ENCODE measurements at regions not wholly inside any gene's neighbourhood (a gene's known extent, or its start where the extent isn't known, plus 50 kb on each side); places are given as distances from the start of the nearest gene placed in this dataset.

DNA sequence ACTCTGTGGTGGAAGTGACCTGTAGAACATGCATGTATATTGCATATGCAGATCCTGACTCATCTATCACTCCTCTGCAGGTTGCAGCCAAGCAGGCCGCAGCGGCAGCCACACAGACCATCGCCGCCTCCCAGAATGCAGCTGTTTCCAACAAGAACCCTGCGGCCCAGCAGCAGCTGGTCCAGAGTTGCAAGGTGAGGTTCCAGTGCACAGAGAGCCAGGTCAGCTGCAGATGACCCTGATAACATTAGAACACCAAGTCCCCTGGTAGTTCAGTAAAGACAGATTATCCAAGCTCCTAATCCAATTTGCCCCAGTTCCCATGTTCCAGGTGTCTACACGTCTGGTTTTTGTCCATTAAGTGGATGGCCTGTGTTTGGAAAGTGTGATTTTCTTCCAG, 325.1 kb upstream of the TPM1 start:
- peaks cover 0 to 10% (median 0%) of the 10 kb centered on the region in 4 donors for H3K36me3 ChIP-seq (ENCODE audit: control insufficient read depth in 4 of 4, insufficient read depth in 3 of 4, low read depth in 1 of 4, low read length in 3 of 4)
- 97% methylated on average over 6 of the region's 6 CpGs for WGBS

DNA sequence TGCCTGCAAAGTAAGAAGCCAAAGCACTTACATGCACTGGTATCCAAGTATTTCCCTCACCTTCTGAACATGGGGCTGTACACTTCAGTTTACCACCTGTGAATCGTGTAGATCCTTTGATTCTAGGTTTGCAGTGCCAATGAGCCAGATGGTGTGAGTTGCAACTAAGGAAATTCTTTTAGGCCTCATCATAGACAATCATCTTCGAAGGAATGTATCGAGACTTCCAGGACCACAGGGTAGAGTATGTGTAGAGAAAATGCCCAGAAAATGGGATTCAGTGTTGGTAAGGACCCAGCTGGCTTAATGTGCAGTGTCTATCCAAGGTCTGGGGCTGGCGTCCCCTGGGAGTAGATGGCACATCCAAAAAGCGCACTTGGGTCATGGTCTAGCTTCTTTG, 323.2 kb upstream of the TPM1 start:
- peaks cover 0 to 10% (median 0%) of the 10 kb centered on the region in 4 donors for H3K36me3 ChIP-seq (ENCODE audit: control insufficient read depth in 4 of 4, insufficient read depth in 3 of 4, low read depth in 1 of 4, low read length in 3 of 4)
- H3K4me3 ChIP-seq (ENCODE audit: low read depth in 1 of 3, low read length in 3 of 3): no peak overlapping the region
- H3K9ac ChIP-seq (ENCODE audit: low read depth in 1 of 2, low read length in 2 of 2): no peak overlapping the region
- no peaks in the 10 kb centered on the region for H3K9me3 ChIP-seq (ENCODE audit: control insufficient read depth in 4 of 4, low read length in 3 of 4)
- H3K4me1 ChIP-seq (ENCODE audit: control insufficient read depth in 4 of 4, insufficient read depth in 4 of 4, low read length in 3 of 4): no peaks in the 10 kb centered on the region
- DNase-seq (ENCODE audit: low spot score): no peak
- WGBS: 94% methylated on average over 5 of the region's 5 CpGs
- H3K27me3 ChIP-seq (ENCODE audit: control insufficient read depth in 4 of 4, insufficient read depth in 4 of 4, low read length in 3 of 4): no peaks in the 10 kb centered on the region
- H3K27ac ChIP-seq (ENCODE audit: low read depth in 1 of 2, low read length in 2 of 2): no peak overlapping the region
- no peak for TF ChIP-seq TAF1 (conservative IDR thresholded peaks at IDR 0.05)
- TF ChIP-seq, protein P1, sequence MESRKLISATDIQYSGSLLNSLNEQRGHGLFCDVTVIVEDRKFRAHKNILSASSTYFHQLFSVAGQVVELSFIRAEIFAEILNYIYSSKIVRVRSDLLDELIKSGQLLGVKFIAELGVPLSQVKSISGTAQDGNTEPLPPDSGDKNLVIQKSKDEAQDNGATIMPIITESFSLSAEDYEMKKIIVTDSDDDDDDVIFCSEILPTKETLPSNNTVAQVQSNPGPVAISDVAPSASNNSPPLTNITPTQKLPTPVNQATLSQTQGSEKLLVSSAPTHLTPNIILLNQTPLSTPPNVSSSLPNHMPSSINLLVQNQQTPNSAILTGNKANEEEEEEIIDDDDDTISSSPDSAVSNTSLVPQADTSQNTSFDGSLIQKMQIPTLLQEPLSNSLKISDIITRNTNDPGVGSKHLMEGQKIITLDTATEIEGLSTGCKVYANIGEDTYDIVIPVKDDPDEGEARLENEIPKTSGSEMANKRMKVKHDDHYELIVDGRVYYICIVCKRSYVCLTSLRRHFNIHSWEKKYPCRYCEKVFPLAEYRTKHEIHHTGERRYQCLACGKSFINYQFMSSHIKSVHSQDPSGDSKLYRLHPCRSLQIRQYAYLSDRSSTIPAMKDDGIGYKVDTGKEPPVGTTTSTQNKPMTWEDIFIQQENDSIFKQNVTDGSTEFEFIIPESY (IDR thresholded peaks at IDR 0.05): no peak
- TF ChIP-seq, protein P2, sequence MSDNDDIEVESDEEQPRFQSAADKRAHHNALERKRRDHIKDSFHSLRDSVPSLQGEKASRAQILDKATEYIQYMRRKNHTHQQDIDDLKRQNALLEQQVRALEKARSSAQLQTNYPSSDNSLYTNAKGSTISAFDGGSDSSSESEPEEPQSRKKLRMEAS (IDR thresholded peaks at IDR 0.05): no peak
- no peak for TF ChIP-seq HNF4G (IDR thresholded peaks at IDR 0.05)
- no peak for TF ChIP-seq NR2F2 (IDR thresholded peaks at IDR 0.05)
- TF ChIP-seq, protein P3, sequence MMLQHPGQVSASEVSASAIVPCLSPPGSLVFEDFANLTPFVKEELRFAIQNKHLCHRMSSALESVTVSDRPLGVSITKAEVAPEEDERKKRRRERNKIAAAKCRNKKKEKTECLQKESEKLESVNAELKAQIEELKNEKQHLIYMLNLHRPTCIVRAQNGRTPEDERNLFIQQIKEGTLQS (IDR thresholded peaks at IDR 0.05): no peak
- no peak for TF ChIP-seq SP1 (IDR thresholded peaks at IDR 0.05)
- no peak for TF ChIP-seq RAD21 (IDR thresholded peaks at IDR 0.05)
- no peak for TF ChIP-seq FOXA1 (IDR thresholded peaks at IDR 0.05)
- no peak for TF ChIP-seq GABPA (IDR thresholded peaks at IDR 0.05 in 1 of 2, conservative IDR thresholded peaks at IDR 0.05 in 1 of 2)
- TF ChIP-seq, protein P4, sequence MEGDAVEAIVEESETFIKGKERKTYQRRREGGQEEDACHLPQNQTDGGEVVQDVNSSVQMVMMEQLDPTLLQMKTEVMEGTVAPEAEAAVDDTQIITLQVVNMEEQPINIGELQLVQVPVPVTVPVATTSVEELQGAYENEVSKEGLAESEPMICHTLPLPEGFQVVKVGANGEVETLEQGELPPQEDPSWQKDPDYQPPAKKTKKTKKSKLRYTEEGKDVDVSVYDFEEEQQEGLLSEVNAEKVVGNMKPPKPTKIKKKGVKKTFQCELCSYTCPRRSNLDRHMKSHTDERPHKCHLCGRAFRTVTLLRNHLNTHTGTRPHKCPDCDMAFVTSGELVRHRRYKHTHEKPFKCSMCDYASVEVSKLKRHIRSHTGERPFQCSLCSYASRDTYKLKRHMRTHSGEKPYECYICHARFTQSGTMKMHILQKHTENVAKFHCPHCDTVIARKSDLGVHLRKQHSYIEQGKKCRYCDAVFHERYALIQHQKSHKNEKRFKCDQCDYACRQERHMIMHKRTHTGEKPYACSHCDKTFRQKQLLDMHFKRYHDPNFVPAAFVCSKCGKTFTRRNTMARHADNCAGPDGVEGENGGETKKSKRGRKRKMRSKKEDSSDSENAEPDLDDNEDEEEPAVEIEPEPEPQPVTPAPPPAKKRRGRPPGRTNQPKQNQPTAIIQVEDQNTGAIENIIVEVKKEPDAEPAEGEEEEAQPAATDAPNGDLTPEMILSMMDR (IDR thresholded peaks at IDR 0.05; ENCODE audit: low read depth, low read length, missing input control): no peak
- TF ChIP-seq YY1 (IDR thresholded peaks at IDR 0.05): no peak
- TF ChIP-seq FOXA2 (IDR thresholded peaks at IDR 0.05): no peak
- no peak for TF ChIP-seq HNF4A (conservative IDR thresholded peaks at IDR 0.05)
- no peak for TF ChIP-seq EGR1 (IDR thresholded peaks at IDR 0.05; ENCODE audit: low read depth in 2 of 2)
- no peak for TF ChIP-seq JUND (IDR thresholded peaks at IDR 0.05)
- TF ChIP-seq, protein P5, sequence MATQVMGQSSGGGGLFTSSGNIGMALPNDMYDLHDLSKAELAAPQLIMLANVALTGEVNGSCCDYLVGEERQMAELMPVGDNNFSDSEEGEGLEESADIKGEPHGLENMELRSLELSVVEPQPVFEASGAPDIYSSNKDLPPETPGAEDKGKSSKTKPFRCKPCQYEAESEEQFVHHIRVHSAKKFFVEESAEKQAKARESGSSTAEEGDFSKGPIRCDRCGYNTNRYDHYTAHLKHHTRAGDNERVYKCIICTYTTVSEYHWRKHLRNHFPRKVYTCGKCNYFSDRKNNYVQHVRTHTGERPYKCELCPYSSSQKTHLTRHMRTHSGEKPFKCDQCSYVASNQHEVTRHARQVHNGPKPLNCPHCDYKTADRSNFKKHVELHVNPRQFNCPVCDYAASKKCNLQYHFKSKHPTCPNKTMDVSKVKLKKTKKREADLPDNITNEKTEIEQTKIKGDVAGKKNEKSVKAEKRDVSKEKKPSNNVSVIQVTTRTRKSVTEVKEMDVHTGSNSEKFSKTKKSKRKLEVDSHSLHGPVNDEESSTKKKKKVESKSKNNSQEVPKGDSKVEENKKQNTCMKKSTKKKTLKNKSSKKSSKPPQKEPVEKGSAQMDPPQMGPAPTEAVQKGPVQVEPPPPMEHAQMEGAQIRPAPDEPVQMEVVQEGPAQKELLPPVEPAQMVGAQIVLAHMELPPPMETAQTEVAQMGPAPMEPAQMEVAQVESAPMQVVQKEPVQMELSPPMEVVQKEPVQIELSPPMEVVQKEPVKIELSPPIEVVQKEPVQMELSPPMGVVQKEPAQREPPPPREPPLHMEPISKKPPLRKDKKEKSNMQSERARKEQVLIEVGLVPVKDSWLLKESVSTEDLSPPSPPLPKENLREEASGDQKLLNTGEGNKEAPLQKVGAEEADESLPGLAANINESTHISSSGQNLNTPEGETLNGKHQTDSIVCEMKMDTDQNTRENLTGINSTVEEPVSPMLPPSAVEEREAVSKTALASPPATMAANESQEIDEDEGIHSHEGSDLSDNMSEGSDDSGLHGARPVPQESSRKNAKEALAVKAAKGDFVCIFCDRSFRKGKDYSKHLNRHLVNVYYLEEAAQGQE (IDR thresholded peaks at IDR 0.05): no peak

More for the DNA sequence above, 325.1 kb upstream of the TPM1 start:
- Histone ChIP-seq H3K4me3 (ENCODE audit: low read depth in 1 of 3, low read length in 3 of 3) (no peak overlapping the region), H3K27me3 (ENCODE audit: control insufficient read depth in 4 of 4, insufficient read depth in 4 of 4, low read length in 3 of 4) (no peaks in the 10 kb centered on the region), H3K4me1 (ENCODE audit: control insufficient read depth in 4 of 4, insufficient read depth in 4 of 4, low read length in 3 of 4) (no peaks in the 10 kb centered on the region), H3K9ac (ENCODE audit: low read depth in 1 of 2, low read length in 2 of 2) (no peak overlapping the region), H3K9me3 (ENCODE audit: control insufficient read depth in 4 of 4, low read length in 3 of 4) (no peaks in the 10 kb centered on the region), H3K27ac (ENCODE audit: low read depth in 1 of 2, low read length in 2 of 2) (no peak overlapping the region)
- no peak for DNase-seq (ENCODE audit: low spot score)
- TF ChIP-seq, protein P4 (IDR thresholded peaks at IDR 0.05; ENCODE audit: low read depth, low read length, missing input control): no peak
- TF ChIP-seq GABPA (IDR thresholded peaks at IDR 0.05 in 1 of 2, conservative IDR thresholded peaks at IDR 0.05 in 1 of 2): no peak
- no peak for TF ChIP-seq EGR1 (IDR thresholded peaks at IDR 0.05; ENCODE audit: low read depth in 2 of 2)
- TF ChIP-seq, protein P1 (IDR thresholded peaks at IDR 0.05): no peak
- TF ChIP-seq TAF1 (conservative IDR thresholded peaks at IDR 0.05): no peak

All from liver (tissue), 8 donors.